IMR-90 (cell line): ENCODE measurements at regions not wholly inside any gene's neighbourhood (a gene's known extent, or its start where the extent isn't known, plus 50 kb on each side); places are given as distances from the start of the nearest gene placed in this dataset.

Source experiments
- ATAC-seq: fragments of 200-7000 bp; cut with Tn5 transposase; 2 replicates; pipeline ENCODE4 v1.9.1; 2020; ENCODE audit warnings: low read depth, mild to moderate bottlenecking, moderate library complexity
- BruUV-seq: library from RNA; stranded (reverse); fragments of 400-500 nt; replicated peaks from 2 replicates; lab custom pipeline; 2021; lab: Mats Ljungman, UMichigan
- CTCF ChIA-PET: fragments of 300-600 bp; formaldehyde crosslinking; extraction: SDS; loops from one replicate; lab custom pipeline; 2021; ENCODE audit warnings: antibody characterized with exemption; lab: Yijun Ruan, JAX
- POLR2A ChIA-PET: fragments of 300-600 bp; sonication (Branson Sonifier 250); formaldehyde crosslinking; loops from one replicate; lab custom pipeline; 2022; ENCODE audit warnings: antibody characterized with exemption; ENCODE audit not compliant: unreplicated experiment; lab: Charles Lee
- DNase-seq: peaks from one replicate; pipeline ENCODE4 v3.0.0; 2013
- H2AFZ ChIP-seq: replicated peaks from 2 replicates; pipeline ENCODE3; 2013; ENCODE audit warnings: low read length, mild to moderate bottlenecking; ENCODE audit not compliant: poor library complexity
- H2AK5ac ChIP-seq: 2 replicates; pipeline ENCODE4 v1.6.1; 2013; ENCODE audit warnings: low read depth, low read length, inconsistent platforms
- H2AK9ac ChIP-seq: replicated peaks from 2 replicates; pipeline ENCODE3; 2013; ENCODE audit warnings: mild to moderate bottlenecking, low read depth, low read length, moderate library complexity; ENCODE audit not compliant: poor library complexity
- H2BK120ac ChIP-seq: 2 replicates; pipeline ENCODE4 v1.6.1; 2013; ENCODE audit warnings: low read depth, low read length, inconsistent platforms
- H2BK15ac ChIP-seq: 3 replicates; pipeline ENCODE4 v1.6.1; 2013; ENCODE audit warnings: low read depth, low read length, inconsistent platforms
- H2BK20ac ChIP-seq: 2 replicates; pipeline ENCODE4 v1.6.1; 2013; ENCODE audit warnings: low read depth, mild to moderate bottlenecking, inconsistent platforms, low read length, moderate library complexity
- H2BK5ac ChIP-seq: 2 replicates; pipeline ENCODE4 v1.6.1; 2013; ENCODE audit warnings: mild to moderate bottlenecking, low read depth, low read length, inconsistent platforms; ENCODE audit not compliant: poor library complexity, severe bottlenecking
- H3K14ac ChIP-seq: replicated peaks from 2 replicates; pipeline ENCODE4 v1.6.1; 2013; ENCODE audit warnings: low read depth, low read length, inconsistent platforms
- H3K18ac ChIP-seq: 2 replicates; pipeline ENCODE4 v1.6.1; 2013; ENCODE audit warnings: low read depth, low read length, control low read depth
- H3K23ac ChIP-seq: 2 replicates; pipeline ENCODE4 v1.6.1; 2013; ENCODE audit warnings: low read depth, low read length, inconsistent platforms
- H3K27ac ChIP-seq: 2 replicates; pipeline ENCODE4 v1.5.1; 2013; ENCODE audit warnings: mild to moderate bottlenecking, control low read depth, low read length; ENCODE audit not compliant: insufficient read depth
- H3K27me3 ChIP-seq: 2 replicates; pipeline ENCODE4 v1.6.1; 2013; ENCODE audit warnings: low read length; ENCODE audit not compliant: control insufficient read depth, insufficient read depth
- H3K36me3 ChIP-seq: 2 replicates; pipeline ENCODE4 v1.6.1; 2013; ENCODE audit warnings: low read length, mixed read lengths; ENCODE audit not compliant: control insufficient read depth, insufficient read depth
- H3K4ac ChIP-seq: 2 replicates; pipeline ENCODE4 v1.6.1; 2013; ENCODE audit warnings: low read depth, low read length, inconsistent platforms
- H3K4me1 ChIP-seq: 2 replicates; pipeline ENCODE4 v1.6.1; 2013; ENCODE audit warnings: low read length, mixed read lengths; ENCODE audit not compliant: control insufficient read depth, insufficient read depth
- H3K4me2 ChIP-seq: 2 replicates; pipeline ENCODE4 v1.6.1; 2013; ENCODE audit warnings: low read depth, mild to moderate bottlenecking, control low read depth, low read length, moderate library complexity
- H3K4me3 ChIP-seq: 2 replicates; pipeline ENCODE4 v1.5.1; 2013; ENCODE audit warnings: low read depth, mild to moderate bottlenecking, control low read depth, low read length, moderate library complexity; ENCODE audit not compliant: insufficient read depth
- H3K56ac ChIP-seq: 2 replicates; pipeline ENCODE4 v1.6.1; 2013; ENCODE audit warnings: low read length, inconsistent platforms; ENCODE audit not compliant: insufficient read depth; ENCODE audit errors: extremely low read depth
- H3K79me1 ChIP-seq, 2 experiments: 2 replicates each; pipeline ENCODE4 v1.6.1; 2013; ENCODE audit warnings: low read length in 2 of 2, inconsistent platforms in 1 of 2, low read depth in 1 of 2
- H3K9ac ChIP-seq: 2 replicates; pipeline ENCODE4 v1.6.1; 2013; ENCODE audit warnings: low read depth, low read length, control low read depth
- H3K9me1 ChIP-seq: 2 replicates; pipeline ENCODE4 v1.6.1; 2013; ENCODE audit warnings: low read length, inconsistent platforms; ENCODE audit not compliant: insufficient read depth
- H3K9me3 ChIP-seq: 2 replicates; pipeline ENCODE4 v1.6.1; 2013; ENCODE audit warnings: low read length; ENCODE audit not compliant: control insufficient read depth, insufficient read depth
- H4K20me1 ChIP-seq: 2 replicates; pipeline ENCODE4 v1.6.1; 2013; ENCODE audit warnings: low read length, inconsistent platforms; ENCODE audit not compliant: insufficient read depth
- H4K5ac ChIP-seq: 2 replicates; pipeline ENCODE4 v1.6.1; 2013; ENCODE audit warnings: mild to moderate bottlenecking, low read depth, low read length, control low read depth
- H4K8ac ChIP-seq, 2 experiments: 2 replicates each; pipeline ENCODE4 v1.6.1; 2013; ENCODE audit warnings: low read depth in 2 of 2, low read length in 2 of 2, control low read depth in 1 of 2, inconsistent platforms in 1 of 2
- H4K91ac ChIP-seq: 2 replicates; pipeline ENCODE4 v1.6.1; 2013; ENCODE audit warnings: low read depth, low read length, inconsistent platforms; ENCODE audit not compliant: insufficient read depth
- BHLHE40 ChIP-seq: fragments of 150-350 bp; IDR thresholded peaks from 2 replicates; pipeline ENCODE4 v1.6.1; 2016; ENCODE audit warnings: mild to moderate bottlenecking, low read depth, low read length
- CEBPB ChIP-seq: IDR thresholded peaks from 2 replicates; pipeline ENCODE4 v1.6.1; 2012; ENCODE audit warnings: low read depth, low read length, improper control_type of control experiment
- CHD1 ChIP-seq: IDR thresholded peaks from 2 replicates; pipeline ENCODE4 v1.6.1; 2012; ENCODE audit warnings: low read depth, low read length, improper control_type of control experiment
- FOS ChIP-seq: fragments of 150-350 bp; IDR thresholded peaks from 2 replicates; pipeline ENCODE4 v1.6.1; 2016; ENCODE audit warnings: low read depth, low read length
- MAFK ChIP-seq: IDR thresholded peaks from 2 replicates; pipeline ENCODE4 v1.6.1; 2012; ENCODE audit warnings: low read depth, low read length, improper control_type of control experiment
- MAZ ChIP-seq: IDR thresholded peaks from 2 replicates; pipeline ENCODE4 v1.6.1; 2012; ENCODE audit warnings: low read depth, mild to moderate bottlenecking, low read length, improper control_type of control experiment, moderate library complexity, borderline replicate concordance
- MXI1 ChIP-seq: IDR thresholded peaks from 2 replicates; pipeline ENCODE4 v1.6.1; 2012; ENCODE audit warnings: low read depth, mild to moderate bottlenecking, low read length, moderate library complexity, borderline replicate concordance
- NFE2L2 ChIP-seq: fragments of 150-350 bp; IDR thresholded peaks from 2 replicates; pipeline ENCODE4 v1.6.1; 2016; ENCODE audit warnings: low read depth, mild to moderate bottlenecking, low read length
- POLR2A ChIP-seq: IDR thresholded peaks from 2 replicates; pipeline ENCODE4 v1.6.1; 2012; ENCODE audit warnings: mild to moderate bottlenecking, low read depth, low read length
- RAD21 ChIP-seq: IDR thresholded peaks from 2 replicates; pipeline ENCODE4 v1.6.1; 2012; ENCODE audit warnings: low read length, improper control_type of control experiment
- RCOR1 ChIP-seq: IDR thresholded peaks from 2 replicates; pipeline ENCODE4 v1.6.1; 2012; ENCODE audit warnings: mild to moderate bottlenecking, low read length, improper control_type of control experiment; ENCODE audit not compliant: insufficient replicate concordance
- RFX5 ChIP-seq: IDR thresholded peaks from 2 replicates; pipeline ENCODE4 v1.8.0; 2012; ENCODE audit warnings: low read depth, mild to moderate bottlenecking, low read length, moderate library complexity
- SMC3 ChIP-seq: fragments of 150-350 bp; IDR thresholded peaks from 2 replicates; pipeline ENCODE4 v1.6.1; 2016; ENCODE audit warnings: low read depth, mild to moderate bottlenecking, antibody characterized with exemption, low read length, moderate library complexity
- WGBS, 2 experiments: methylation state at CpG; one replicate each; pipeline versions ENCODE4 v1.1.5 to v1.1.7; 2013; ENCODE audit warnings: missing lambda C conversion rate in 2 of 2; ENCODE audit not compliant: insufficient read length in 1 of 2; ENCODE audit errors: extremely low coverage in 2 of 2; 5-methylcytosine and 5-hydroxymethylcytosine counted together
- dilution Hi-C: fragments of 300-500 bp; cut with HindIII; formaldehyde crosslinking; loops from one replicate; pipeline ENCODE4 v1.14.3; 2018; ENCODE audit warnings: low sequenced_read_pairs; ENCODE audit not compliant: unreplicated experiment
- in situ Hi-C: fragments of 300-500 bp; cut with MboI; formaldehyde crosslinking; loops from 3 replicates; pipeline ENCODE4 v1.14.3; 2019; ENCODE audit warnings: low sequenced_read_pairs, inconsistent platforms, mixed read lengths
- intact Hi-C: fragments of 100-400 bp; cut with micrococcal nuclease; formaldehyde crosslinking; loops from 2 replicates; pipeline ENCODE4 v1.10.0; 2022
- TF ChIP-seq, protein P1 (sequence below): fragments of 150-350 bp; IDR thresholded peaks from 2 replicates; pipeline ENCODE4 v1.6.1; 2017; ENCODE audit warnings: mild to moderate bottlenecking, antibody characterized with exemption, low read length, low read depth
- TF ChIP-seq, protein P2 (sequence below): fragments of 150-350 bp; IDR thresholded peaks from 2 replicates; pipeline ENCODE4 v1.6.1; 2016; ENCODE audit warnings: low read depth, mild to moderate bottlenecking, low read length, moderate library complexity, borderline replicate concordance
- TF ChIP-seq, protein P3 (sequence below): conservative IDR thresholded peaks from 2 replicates; pipeline ENCODE4 v1.5.1; 2012; ENCODE audit warnings: mild to moderate bottlenecking, low read depth, low read length, improper control_type of control experiment

DNA sequence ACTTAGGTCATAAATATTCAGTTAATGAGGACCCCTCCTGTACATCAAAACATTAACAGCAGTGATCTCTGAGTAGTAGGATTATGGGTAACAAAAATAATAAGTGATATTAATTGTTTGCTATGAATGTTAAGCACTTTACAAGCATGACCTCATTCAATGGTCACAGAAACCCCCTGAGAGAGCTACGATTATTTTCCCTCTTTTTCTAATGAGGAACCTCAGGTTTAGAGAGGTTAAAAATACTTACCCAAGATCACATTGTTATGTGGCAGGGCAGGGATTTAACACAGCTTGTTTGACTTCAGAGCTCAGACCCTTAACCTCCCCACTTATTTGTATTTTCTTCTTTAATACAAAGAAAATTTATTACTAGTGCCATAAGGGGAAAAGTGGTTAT is 228.2 kb downstream of the TBL1XR1 start:
- dilution Hi-C loops (no loop called here), in situ Hi-C loops (no loop called here), intact Hi-C loops (no loop called here)
- POLR2A ChIA-PET = no interaction called here
- CTCF ChIA-PET = no interaction called here
- no peak for ATAC-seq
- Histone ChIP-seq H2AK9ac (no peak overlapping the region), H3K27me3 (peaks cover 1% of the 10 kb centered on the region; the same call in 1 of the 2 replicates), H2BK15ac (no peak overlapping the region), H3K27ac (no peak overlapping the region), H2AK5ac (no peak overlapping the region), H3K4me3 (no peak overlapping the region), H4K91ac (no peak overlapping the region), H3K36me3 (no peaks in the 10 kb centered on the region), H2BK120ac (no peak overlapping the region), H4K8ac (no peak overlapping the region), H3K18ac (no peak overlapping the region), H2AFZ (no peak overlapping the region), H3K9me3 (no peaks in the 10 kb centered on the region), H2BK20ac (no peak overlapping the region), H3K9me1 (no peaks in the 10 kb centered on the region), H3K79me1 (no peaks in the 10 kb centered on the region), H3K9ac (no peak overlapping the region), H3K4ac (no peak overlapping the region), H4K20me1 (no peaks in the 10 kb centered on the region), H2BK5ac (no peak overlapping the region), H3K56ac (no peak overlapping the region), H4K5ac (no peak overlapping the region), H3K23ac (no peak overlapping the region), H3K4me2 (no peak overlapping the region), H3K4me1 (peaks cover 4% of the 10 kb centered on the region; the same call in 1 of the 2 replicates), H3K14ac (no peak overlapping the region)
- DNase-seq = no peak
- no peak for TF ChIP-seq MAZ
- no peak for TF ChIP-seq RCOR1
- TF ChIP-seq FOS = no peak
- TF ChIP-seq BHLHE40 = no peak
- no peak for TF ChIP-seq CHD1
- no peak for TF ChIP-seq MAFK
- TF ChIP-seq, protein P1, sequence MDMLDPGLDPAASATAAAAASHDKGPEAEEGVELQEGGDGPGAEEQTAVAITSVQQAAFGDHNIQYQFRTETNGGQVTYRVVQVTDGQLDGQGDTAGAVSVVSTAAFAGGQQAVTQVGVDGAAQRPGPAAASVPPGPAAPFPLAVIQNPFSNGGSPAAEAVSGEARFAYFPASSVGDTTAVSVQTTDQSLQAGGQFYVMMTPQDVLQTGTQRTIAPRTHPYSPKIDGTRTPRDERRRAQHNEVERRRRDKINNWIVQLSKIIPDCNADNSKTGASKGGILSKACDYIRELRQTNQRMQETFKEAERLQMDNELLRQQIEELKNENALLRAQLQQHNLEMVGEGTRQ = no peak
- TF ChIP-seq CEBPB = no peak
- no peak for TF ChIP-seq RAD21
- TF ChIP-seq, protein P2, sequence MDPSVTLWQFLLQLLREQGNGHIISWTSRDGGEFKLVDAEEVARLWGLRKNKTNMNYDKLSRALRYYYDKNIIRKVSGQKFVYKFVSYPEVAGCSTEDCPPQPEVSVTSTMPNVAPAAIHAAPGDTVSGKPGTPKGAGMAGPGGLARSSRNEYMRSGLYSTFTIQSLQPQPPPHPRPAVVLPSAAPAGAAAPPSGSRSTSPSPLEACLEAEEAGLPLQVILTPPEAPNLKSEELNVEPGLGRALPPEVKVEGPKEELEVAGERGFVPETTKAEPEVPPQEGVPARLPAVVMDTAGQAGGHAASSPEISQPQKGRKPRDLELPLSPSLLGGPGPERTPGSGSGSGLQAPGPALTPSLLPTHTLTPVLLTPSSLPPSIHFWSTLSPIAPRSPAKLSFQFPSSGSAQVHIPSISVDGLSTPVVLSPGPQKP = no peak
- no peak for TF ChIP-seq RFX5
- TF ChIP-seq NFE2L2 = no peak
- no peak for TF ChIP-seq POLR2A
- TF ChIP-seq, protein P3, sequence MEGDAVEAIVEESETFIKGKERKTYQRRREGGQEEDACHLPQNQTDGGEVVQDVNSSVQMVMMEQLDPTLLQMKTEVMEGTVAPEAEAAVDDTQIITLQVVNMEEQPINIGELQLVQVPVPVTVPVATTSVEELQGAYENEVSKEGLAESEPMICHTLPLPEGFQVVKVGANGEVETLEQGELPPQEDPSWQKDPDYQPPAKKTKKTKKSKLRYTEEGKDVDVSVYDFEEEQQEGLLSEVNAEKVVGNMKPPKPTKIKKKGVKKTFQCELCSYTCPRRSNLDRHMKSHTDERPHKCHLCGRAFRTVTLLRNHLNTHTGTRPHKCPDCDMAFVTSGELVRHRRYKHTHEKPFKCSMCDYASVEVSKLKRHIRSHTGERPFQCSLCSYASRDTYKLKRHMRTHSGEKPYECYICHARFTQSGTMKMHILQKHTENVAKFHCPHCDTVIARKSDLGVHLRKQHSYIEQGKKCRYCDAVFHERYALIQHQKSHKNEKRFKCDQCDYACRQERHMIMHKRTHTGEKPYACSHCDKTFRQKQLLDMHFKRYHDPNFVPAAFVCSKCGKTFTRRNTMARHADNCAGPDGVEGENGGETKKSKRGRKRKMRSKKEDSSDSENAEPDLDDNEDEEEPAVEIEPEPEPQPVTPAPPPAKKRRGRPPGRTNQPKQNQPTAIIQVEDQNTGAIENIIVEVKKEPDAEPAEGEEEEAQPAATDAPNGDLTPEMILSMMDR = no peak
- TF ChIP-seq MXI1 = no peak
- no peak for TF ChIP-seq SMC3
- no CpG with 5 or more reads among the region's 1 CpG for WGBS, 2 experiments
- BruUV-seq = no TSS peak
